DND-41 (cell line): ENCODE measurements at regions not wholly inside any gene's neighbourhood (a gene's known extent, or its start where the extent isn't known, plus 50 kb on each side); places are given as distances from the start of the nearest gene placed in this dataset.

Experiments used
- CTCF ChIP-seq: IDR thresholded peaks from 2 replicates; pipeline ENCODE4 v1.5.1; 2012; ENCODE audit warnings: borderline replicate concordance, low read length, moderate library complexity, mild to moderate bottlenecking; ENCODE audit not compliant: poor library complexity, severe bottlenecking; ENCODE audit errors: extremely low read depth
- EZH2 ChIP-seq: IDR thresholded peaks from 3 replicates; pipeline ENCODE4 v1.6.1; 2012; ENCODE audit warnings: borderline replicate concordance, low read depth, mild to moderate bottlenecking, moderate library complexity, low read length, inconsistent platforms; ENCODE audit not compliant: severe bottlenecking

- TF ChIP-seq CTCF, result no peak
- no peak for TF ChIP-seq EZH2
Measured at GRCh38 chr4:103773691-103774231, 54.0 kb upstream of the TACR3 start.
